Panc1 (cell line): ENCODE measurements at regions not wholly inside any gene's neighbourhood (a gene's known extent, or its start where the extent isn't known, plus 50 kb on each side); places are given as distances from the start of the nearest gene placed in this dataset.

Experiments
- ATAC-seq: fragments of 200-7000 bp; cut with Tn5 transposase; 2 replicates; pipeline ENCODE4 v1.9.1; 2020; ENCODE audit warnings: mild to moderate bottlenecking, moderate library complexity
- BruUV-seq: library from RNA; stranded (reverse); fragments of 400-500 nt; replicated peaks from 2 replicates; lab custom pipeline; 2021; lab: Mats Ljungman, UMichigan
- CTCF ChIA-PET: fragments of 300-600 bp; sonication (Branson Sonifier 250); formaldehyde crosslinking; loops from one replicate; lab custom pipeline; 2022; ENCODE audit warnings: antibody characterized with exemption; lab: Charles Lee
- POLR2A ChIA-PET: fragments of 300-600 bp; sonication (Branson Sonifier 250); formaldehyde crosslinking; loops from one replicate; lab custom pipeline; 2022; ENCODE audit warnings: antibody characterized with exemption; lab: Charles Lee
- DNase-seq: peaks from one replicate; pipeline ENCODE4 v3.0.0-alpha.2; 2010; ENCODE audit warnings: low read depth, low spot score
- H3K27ac ChIP-seq: 2 replicates; pipeline ENCODE4 v1.5.1; 2011; ENCODE audit warnings: mild to moderate bottlenecking, low read length, inconsistent platforms
- H3K27me3 ChIP-seq: fragments of 200-500 bp; sonication (Bioruptor generic); 2 replicates; pipeline ENCODE4 v1.6.0; 2014; ENCODE audit warnings: low read length, inconsistent platforms; ENCODE audit not compliant: control insufficient read depth, insufficient read depth
- H3K36me3 ChIP-seq: fragments of 200-500 bp; sonication (Bioruptor generic); 2 replicates; pipeline ENCODE4 v1.5.1; 2014; ENCODE audit warnings: inconsistent platforms, mild to moderate bottlenecking, low read length, moderate library complexity; ENCODE audit not compliant: control insufficient read depth, insufficient read depth
- H3K4me1 ChIP-seq: 2 replicates; pipeline ENCODE4 v1.5.1; 2011; ENCODE audit warnings: inconsistent platforms, mild to moderate bottlenecking, low read length, moderate library complexity; ENCODE audit not compliant: control insufficient read depth, insufficient read depth
- H3K4me3 ChIP-seq, 2 experiments: 2 replicates each; pipeline ENCODE4 v1.5.1; 2011 to 2012; ENCODE audit warnings: low read depth in 2 of 2, low read length in 2 of 2, mild to moderate bottlenecking in 2 of 2, inconsistent platforms in 1 of 2, moderate library complexity in 1 of 2
- H3K9me3 ChIP-seq: fragments of 200-500 bp; sonication (Bioruptor generic); 2 replicates; pipeline ENCODE4 v1.5.1; 2014; ENCODE audit warnings: low read depth, mild to moderate bottlenecking, inconsistent platforms, low read length, moderate library complexity; ENCODE audit not compliant: control insufficient read depth, insufficient read depth
- CTCF ChIP-seq: fragments of 450-650 bp; IDR thresholded peaks from 2 replicates; pipeline ENCODE4 v1.5.1; 2017; ENCODE audit warnings: mild to moderate bottlenecking
- POLR2AphosphoS5 ChIP-seq: IDR thresholded peaks from 2 replicates; pipeline ENCODE4 v1.6.1; 2012; ENCODE audit warnings: mild to moderate bottlenecking, low read depth, low read length, moderate library complexity
- REST ChIP-seq, 2 experiments: IDR thresholded peaks; 2 replicates each; pipeline ENCODE4 v1.6.1; 2011 to 2012; ENCODE audit warnings: low read depth in 2 of 2, control low read depth in 1 of 2, low read length in 1 of 2, mild to moderate bottlenecking in 1 of 2, moderate library complexity in 1 of 2; ENCODE audit not compliant: insufficient read depth in 1 of 2
- SIN3A ChIP-seq: IDR thresholded peaks from 2 replicates; pipeline ENCODE4 v1.6.1; 2012; ENCODE audit warnings: low read depth, mild to moderate bottlenecking, low read length, moderate library complexity, borderline replicate concordance; ENCODE audit not compliant: insufficient read depth
- TCF7L2 ChIP-seq: IDR thresholded peaks from 2 replicates; pipeline ENCODE4 v1.6.1; 2011; ENCODE audit warnings: mild to moderate bottlenecking, low read depth, low read length, inconsistent platforms
- in situ Hi-C: cut with HindIII; loops from 2 replicates; pipeline ENCODE4 v1.10.0; 2016; ENCODE audit warnings: low sequenced_read_pairs, low pct_unique_long_range_greater_than_20kb
- intact Hi-C: fragments of 100-400 bp; cut with micrococcal nuclease; formaldehyde crosslinking; loops from one replicate; pipeline ENCODE4 v1.10.0; 2022; ENCODE audit not compliant: unreplicated experiment

- ChIA-PET CTCF (no interaction called here), POLR2A (no interaction called here)
- H3K4me3 ChIP-seq, result no peak overlapping the region
- no peak for DNase-seq
- ATAC-seq, result no peak
- in situ Hi-C loops (no loop called here), intact Hi-C loops (no loop called here)
- H3K27me3 ChIP-seq, result no peaks in the 10 kb centered on the region
- no peak overlapping the region for H3K27ac ChIP-seq
- BruUV-seq, result no TSS peak
- no peaks in the 10 kb centered on the region for H3K9me3 ChIP-seq
- no peaks in the 10 kb centered on the region for H3K36me3 ChIP-seq
- H3K4me1 ChIP-seq, result no peaks in the 10 kb centered on the region
- TF ChIP-seq TCF7L2, result no peak
- TF ChIP-seq SIN3A, result no peak
- TF ChIP-seq CTCF, result no peak
- no peak for TF ChIP-seq REST (IDR thresholded peaks at IDR 0.05; ENCODE audit: insufficient read depth in 1 of 2, low read depth in 2 of 2, low read length in 1 of 2)
- TF ChIP-seq POLR2AphosphoS5, result no peak
These were observed 369.0 kb downstream of the EPHA4 start for GRCh38 chr2:221203125-221203524.

- ATAC-seq (no peak), DNase-seq (no peak)
- in situ Hi-C loops, result no loop called here
- H3K9me3 ChIP-seq, result no peaks in the 10 kb centered on the region
- BruUV-seq, result no TSS peak
- intact Hi-C loops, result no loop called here
- ChIA-PET CTCF (no interaction called here), POLR2A (no interaction called here)
- H3K4me3 ChIP-seq, result no peak overlapping the region
- TF ChIP-seq TCF7L2 (no peak), SIN3A (no peak), REST (IDR thresholded peaks at IDR 0.05; ENCODE audit: insufficient read depth in 1 of 2, low read depth in 2 of 2, low read length in 1 of 2) (no peak), CTCF (no peak), POLR2AphosphoS5 (no peak)
- H3K27me3 ChIP-seq, result no peaks in the 10 kb centered on the region
- H3K27ac ChIP-seq, result no peak overlapping the region
- no peaks in the 10 kb centered on the region for H3K36me3 ChIP-seq
- no peaks in the 10 kb centered on the region for H3K4me1 ChIP-seq
These were observed 368.2 kb downstream of the EPHA4 start for GRCh38 chr2:221203856-221204255.
